Ovary (tissue), 7 donors: ENCODE measurements at regions not wholly inside any gene's neighbourhood (a gene's known extent, or its start where the extent isn't known, plus 50 kb on each side); places are given as distances from the start of the nearest gene placed in this dataset.
"Not testable (repeated sequence)": the region's sequence is repeated elsewhere in the genome, so short reads cannot be mapped to it uniquely, and the experiment has no call there.

ENCODE experiments used
- DNase-seq, 5 donors: peaks; one replicate each; pipeline ENCODE4 v3.0.0-alpha.2; 2019 to 2020
- H3K27ac ChIP-seq, 2 donors: fragments of 200-600 bp; one replicate each; pipeline versions ENCODE4 v1.5.1 to v1.8.0; 2019 to 2022
- H3K27me3 ChIP-seq: fragments of 200-600 bp; one replicate; pipeline ENCODE4 v1.8.0; 2022
- H3K36me3 ChIP-seq: fragments of 200-600 bp; sonication (generic); one replicate; pipeline ENCODE4 v1.5.1; 2019
- H3K4me1 ChIP-seq: one replicate; pipeline ENCODE4 v1.8.1; 2013; ENCODE audit warnings: mild to moderate bottlenecking, moderate library complexity; ENCODE audit not compliant: insufficient read depth
- H3K4me3 ChIP-seq: fragments of 200-600 bp; sonication (generic); one replicate; pipeline ENCODE4 v1.5.1; 2017
- H3K9me3 ChIP-seq, 2 donors: fragments of 200-600 bp in 1 of 2; sonication (generic) in 1 of 2; one replicate each; pipeline versions ENCODE4 v1.5.1 to v1.8.1; 2013 to 2019; ENCODE audit warnings: mild to moderate bottlenecking in 1 of 2, moderate library complexity in 1 of 2
- EP300 ChIP-seq: sonication (generic); formaldehyde crosslinking; IDR thresholded peaks from one replicate; pipeline ENCODE4 v1.6.1; 2017; ENCODE audit warnings: antibody characterized with exemption
- POLR2A ChIP-seq: fragments of 450-650 bp; IDR thresholded peaks from one replicate; pipeline ENCODE4 v1.6.1; 2017; ENCODE audit warnings: antibody characterized with exemption, mild to moderate bottlenecking, moderate library complexity
- WGBS, 3 donors: extraction: QIAGEN DNeasy Blood & Tissue Kit in 1 of 3; methylation state at CpG; one replicate each; pipeline versions ENCODE4 v1.1.5 to v1.1.7; 2013 to 2017; 5-methylcytosine and 5-hydroxymethylcytosine counted together
- intact Hi-C, 4 donors: fragments of 100-400 bp; cut with DNase I; formaldehyde crosslinking; loops; one replicate each; pipeline versions ENCODE4 v1.11.0 to v1.15.1; 2022 to 2023
- TF ChIP-seq, protein P1 (sequence below), 3 donors: fragments of 450-650 bp in 2 of 3; fragments of 200-600 bp in 1 of 3; IDR thresholded peaks; one replicate each; pipeline versions ENCODE4 v1.5.1 to v1.8.0; 2016 to 2022; ENCODE audit warnings: antibody characterized with exemption in 3 of 3, mild to moderate bottlenecking in 1 of 3
- donor health status: DM: no; HTN: no; CAD: no; lungs with moderate emphysema.
- donor health status: DM: no; HTN: no; CAD: no.
- donor health status: Bipolar disorder and iron deficiency.
- donor health status: DM: no; HTN: no; CAD: no.
- donor health status: DM: yes; HTN: yes; CAD: no.

GRCh38 chr16:86347916-86348555 is 162.3 kb upstream of the FOXF1 start:
- Histone ChIP-seq H3K9me3 (no peaks in the 10 kb centered on the region), H3K4me1 (no peaks in the 10 kb centered on the region), H3K27me3 (no peaks in the 10 kb centered on the region), H3K4me3 (no peak overlapping the region), H3K27ac (no peak overlapping the region), H3K36me3 (no peaks in the 10 kb centered on the region)
- no peak for DNase-seq
- no peak for TF ChIP-seq EP300
- TF ChIP-seq, protein P1, sequence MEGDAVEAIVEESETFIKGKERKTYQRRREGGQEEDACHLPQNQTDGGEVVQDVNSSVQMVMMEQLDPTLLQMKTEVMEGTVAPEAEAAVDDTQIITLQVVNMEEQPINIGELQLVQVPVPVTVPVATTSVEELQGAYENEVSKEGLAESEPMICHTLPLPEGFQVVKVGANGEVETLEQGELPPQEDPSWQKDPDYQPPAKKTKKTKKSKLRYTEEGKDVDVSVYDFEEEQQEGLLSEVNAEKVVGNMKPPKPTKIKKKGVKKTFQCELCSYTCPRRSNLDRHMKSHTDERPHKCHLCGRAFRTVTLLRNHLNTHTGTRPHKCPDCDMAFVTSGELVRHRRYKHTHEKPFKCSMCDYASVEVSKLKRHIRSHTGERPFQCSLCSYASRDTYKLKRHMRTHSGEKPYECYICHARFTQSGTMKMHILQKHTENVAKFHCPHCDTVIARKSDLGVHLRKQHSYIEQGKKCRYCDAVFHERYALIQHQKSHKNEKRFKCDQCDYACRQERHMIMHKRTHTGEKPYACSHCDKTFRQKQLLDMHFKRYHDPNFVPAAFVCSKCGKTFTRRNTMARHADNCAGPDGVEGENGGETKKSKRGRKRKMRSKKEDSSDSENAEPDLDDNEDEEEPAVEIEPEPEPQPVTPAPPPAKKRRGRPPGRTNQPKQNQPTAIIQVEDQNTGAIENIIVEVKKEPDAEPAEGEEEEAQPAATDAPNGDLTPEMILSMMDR (IDR thresholded peaks at IDR 0.05) = no peak
- no peak for TF ChIP-seq POLR2A
- WGBS, 3 donors = 56 to 63% (median 58%) methylated on average over 11 of the region's 11 CpGs
- intact Hi-C loops = no loop called here

- intact Hi-C loops = no loop called here
- DNase-seq = no peak
- no peak overlapping the region for H3K27ac ChIP-seq
- no peak overlapping the region for H3K4me3 ChIP-seq
- H3K27me3 ChIP-seq = no peaks in the 10 kb centered on the region
- H3K36me3 ChIP-seq = no peaks in the 10 kb centered on the region
- no peaks in the 10 kb centered on the region for H3K9me3 ChIP-seq
- TF ChIP-seq, protein P1 (IDR thresholded peaks at IDR 0.05) = no peak
- no peak for TF ChIP-seq POLR2A
- TF ChIP-seq EP300 = no peak
- WGBS, 3 donors = 56 to 80% (median 77%) methylated on average over 5 of the region's 5 CpGs
- no peaks in the 10 kb centered on the region for H3K4me1 ChIP-seq
These were observed 160.9 kb upstream of the FOXF1 start for GRCh38 chr16:86349338-86349900.

DNA sequence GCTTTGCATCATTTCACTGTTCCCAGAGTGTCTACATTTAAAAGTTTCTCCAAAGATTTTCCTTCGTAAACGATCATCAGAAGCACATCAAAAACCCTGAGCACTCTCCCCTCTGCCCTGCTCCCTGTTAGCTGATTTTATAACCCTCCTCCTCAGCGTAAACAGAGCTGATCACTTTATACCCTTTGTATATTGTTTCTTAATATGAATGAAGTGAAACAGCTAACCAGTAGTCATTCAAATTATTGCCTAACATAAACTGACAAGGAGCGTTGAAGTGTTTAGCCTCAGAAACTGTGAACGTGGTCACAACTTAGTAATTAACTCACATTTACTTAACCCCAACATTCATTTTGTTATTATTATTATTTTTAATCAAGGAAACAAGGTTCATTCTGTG is 160.0 kb upstream of the FOXF1 start:
- no peaks in the 10 kb centered on the region for H3K9me3 ChIP-seq
- DNase-seq = no peak
- WGBS, 3 donors = 35 to 49% (median 41%) methylated on average over 5 of the region's 5 CpGs
- no peaks in the 10 kb centered on the region for H3K4me1 ChIP-seq
- no peak overlapping the region for H3K4me3 ChIP-seq
- no peak for TF ChIP-seq EP300
- TF ChIP-seq POLR2A = no peak
- TF ChIP-seq, protein P1 (IDR thresholded peaks at IDR 0.05) = no peak
- intact Hi-C loops = no loop called here
- no peaks in the 10 kb centered on the region for H3K27me3 ChIP-seq
- no peak overlapping the region for H3K27ac ChIP-seq
- no peaks in the 10 kb centered on the region for H3K36me3 ChIP-seq

GRCh38 chr16:86351041-86351784 is 159.1 kb upstream of the FOXF1 start:
- 67 to 73% (median 68%) methylated on average over 20 of the region's 20 CpGs for WGBS, 3 donors
- Histone ChIP-seq H3K27me3 (no peaks in the 10 kb centered on the region), H3K4me1 (no peaks in the 10 kb centered on the region), H3K4me3 (no peak overlapping the region), H3K9me3 (no peaks in the 10 kb centered on the region), H3K27ac (no peak overlapping the region), H3K36me3 (no peaks in the 10 kb centered on the region)
- TF ChIP-seq, protein P1 (IDR thresholded peaks at IDR 0.05) = no peak
- TF ChIP-seq POLR2A (no peak), EP300 (no peak)
- intact Hi-C loops = no loop called here
- DNase-seq = no peak

DNA sequence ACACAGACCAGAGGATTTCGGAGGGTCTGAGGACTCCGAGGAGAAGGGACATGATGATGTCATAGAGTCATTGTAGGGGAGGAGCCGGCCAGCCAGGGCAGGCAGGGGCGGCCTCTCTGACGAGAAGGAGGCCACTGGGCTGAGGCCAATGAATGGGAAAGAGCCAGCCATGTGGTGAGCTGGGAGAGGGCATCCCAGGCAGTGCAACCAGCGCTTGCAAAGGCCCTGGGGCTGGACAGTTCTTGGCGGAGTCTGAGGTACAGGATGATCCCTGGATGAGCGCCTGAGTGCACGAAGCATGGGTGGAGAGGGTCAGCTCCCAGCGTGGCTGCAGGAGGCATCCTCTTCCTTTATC is 158.6 kb upstream of the FOXF1 start:
- H3K27me3 ChIP-seq, DNase-seq, H3K4me1 ChIP-seq, intact Hi-C loops, H3K27ac ChIP-seq, H3K4me3 ChIP-seq, H3K9me3 ChIP-seq, H3K36me3 ChIP-seq: not testable (repeated sequence)
- WGBS, 3 donors = 56 to 66% (median 64%) methylated on average over 10 of the region's 10 CpGs
